ENCODE measurements at regions not wholly inside any gene's neighbourhood (a gene's known extent, or its start where the extent isn't known, plus 50 kb on each side); places are given as distances from the start of the nearest gene placed in this dataset.

GRCh38 chr7:85573844-85574243 lies 387.0 kb upstream of the SEMA3D start:
- DNase-seq (ENCODE audit: low read depth), result no peak

- no peak for DNase-seq (ENCODE audit: low read depth)
Observed at GRCh38 chr7:85573346-85573745, 386.5 kb upstream of the SEMA3D start.

GRCh38 chr7:85570898-85571297 lies 384.0 kb upstream of the SEMA3D start:
- DNase-seq (ENCODE audit: low read depth), result no peak

- DNase-seq (ENCODE audit: low read depth), result no peak
Observed at GRCh38 chr7:85567983-85568382, 381.1 kb upstream of the SEMA3D start.

GRCh38 chr7:85566095-85566794 lies 379.4 kb upstream of the SEMA3D start:
- DNase-seq (ENCODE audit: low read depth), result no peak

GRCh38 chr7:85565276-85565675 lies 378.4 kb upstream of the SEMA3D start:
- no peak for DNase-seq (ENCODE audit: low read depth)

- DNase-seq (ENCODE audit: low read depth), result no peak
Observed at GRCh38 chr7:85564861-85565260, 378.0 kb upstream of the SEMA3D start.

- no peak for DNase-seq (ENCODE audit: low read depth)
Observed at GRCh38 chr7:85561706-85562105, 374.9 kb upstream of the SEMA3D start.

- peak; percentile 38 for DNase-seq (ENCODE audit: low read depth)
Observed at GRCh38 chr7:85554236-85555178, 367.7 kb upstream of the SEMA3D start.

GRCh38 chr7:85535974-85536729 lies 349.3 kb upstream of the SEMA3D start:
- no peak for DNase-seq (ENCODE audit: low read depth)

GRCh38 chr7:85529831-85530230 lies 343.0 kb upstream of the SEMA3D start:
- DNase-seq (ENCODE audit: low read depth), result no peak

- DNase-seq (ENCODE audit: low read depth), result no peak
Observed at GRCh38 chr7:85529201-85529600, 342.3 kb upstream of the SEMA3D start.

GRCh38 chr7:85528581-85528980 lies 341.7 kb upstream of the SEMA3D start:
- no peak for DNase-seq (ENCODE audit: low read depth)

GRCh38 chr7:85525676-85526075 lies 338.8 kb upstream of the SEMA3D start:
- DNase-seq (ENCODE audit: low read depth), result no peak

- DNase-seq (ENCODE audit: low read depth), result no peak
Observed at GRCh38 chr7:85522070-85522469, 335.2 kb upstream of the SEMA3D start.

GRCh38 chr7:85521108-85521694 lies 334.3 kb upstream of the SEMA3D start:
- no peak for DNase-seq (ENCODE audit: low read depth)

- DNase-seq (ENCODE audit: low read depth), result no peak
Observed at GRCh38 chr7:85520175-85520574, 333.3 kb upstream of the SEMA3D start.

- DNase-seq (ENCODE audit: low read depth), result no peak
Observed at GRCh38 chr7:85516675-85517074, 329.8 kb upstream of the SEMA3D start.

- DNase-seq (ENCODE audit: low read depth), result no peak
Observed at GRCh38 chr7:85512790-85513189, 325.9 kb upstream of the SEMA3D start.

- no peak for DNase-seq (ENCODE audit: low read depth)
Observed at GRCh38 chr7:85510287-85510686, 323.4 kb upstream of the SEMA3D start.

- DNase-seq (ENCODE audit: low read depth), result no peak
Observed at GRCh38 chr7:85509476-85509875, 322.6 kb upstream of the SEMA3D start.

Data from HS-5 (cell line).